Frontal cortex (tissue), 3 donors: ENCODE measurements at regions not wholly inside any gene's neighbourhood (a gene's known extent, or its start where the extent isn't known, plus 50 kb on each side); places are given as distances from the start of the nearest gene placed in this dataset.
"Not testable (repeated sequence)": the region's sequence is repeated elsewhere in the genome, so short reads cannot be mapped to it uniquely, and the experiment has no call there.

Experiments used
- DNase-seq, 2 donors: peaks; one replicate each; pipeline ENCODE4 v3.0.0; 2012; ENCODE audit warnings: low spot score in 2 of 2
- FAIRE-seq: peaks from 2 replicates; lab custom pipeline; 2012; peaks lifted over from hg19 to GRCh38; lab: Jason Lieb, UNC
- donor health status: control.
- donor health status: control.
- donor health status: control.

GRCh38 chr13:50285283-50285682 lies 270.0 kb downstream of the KCNRG start:
- DNase-seq: no peak
- FAIRE-seq: no peak

- DNase-seq (no peak), FAIRE-seq (no peak)
Observed at GRCh38 chr13:50286324-50286723, 271.1 kb downstream of the KCNRG start.

GRCh38 chr13:50290186-50290585 lies 274.9 kb downstream of the KCNRG start:
- FAIRE-seq (no peak), DNase-seq (no peak)

- FAIRE-seq: no peak
- no peak for DNase-seq
Observed at GRCh38 chr13:50291611-50292010, 276.4 kb downstream of the KCNRG start.

GRCh38 chr13:50292081-50292480 lies 276.8 kb downstream of the KCNRG start:
- no peak for FAIRE-seq
- no peak for DNase-seq

DNA sequence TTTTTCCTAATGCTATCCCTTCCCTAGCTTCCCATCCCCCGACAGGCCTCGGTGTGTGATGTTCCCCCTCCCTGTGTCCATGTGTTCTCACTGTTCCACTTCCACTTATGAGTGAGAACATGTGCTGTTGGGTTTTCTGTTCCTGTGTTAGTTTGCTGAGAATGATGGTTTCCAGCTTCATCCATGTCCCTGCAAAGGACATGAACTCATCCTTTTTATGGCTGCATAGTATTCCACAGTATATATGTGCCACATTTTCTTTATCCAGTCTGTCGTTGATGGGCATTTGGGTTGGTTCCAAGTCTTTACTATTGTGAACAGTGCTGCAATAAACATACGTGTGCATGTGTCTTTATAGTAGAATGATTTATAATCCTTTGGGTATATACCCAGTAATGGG lies 279.2 kb downstream of the KCNRG start:
- FAIRE-seq, DNase-seq: not testable (repeated sequence)

DNA sequence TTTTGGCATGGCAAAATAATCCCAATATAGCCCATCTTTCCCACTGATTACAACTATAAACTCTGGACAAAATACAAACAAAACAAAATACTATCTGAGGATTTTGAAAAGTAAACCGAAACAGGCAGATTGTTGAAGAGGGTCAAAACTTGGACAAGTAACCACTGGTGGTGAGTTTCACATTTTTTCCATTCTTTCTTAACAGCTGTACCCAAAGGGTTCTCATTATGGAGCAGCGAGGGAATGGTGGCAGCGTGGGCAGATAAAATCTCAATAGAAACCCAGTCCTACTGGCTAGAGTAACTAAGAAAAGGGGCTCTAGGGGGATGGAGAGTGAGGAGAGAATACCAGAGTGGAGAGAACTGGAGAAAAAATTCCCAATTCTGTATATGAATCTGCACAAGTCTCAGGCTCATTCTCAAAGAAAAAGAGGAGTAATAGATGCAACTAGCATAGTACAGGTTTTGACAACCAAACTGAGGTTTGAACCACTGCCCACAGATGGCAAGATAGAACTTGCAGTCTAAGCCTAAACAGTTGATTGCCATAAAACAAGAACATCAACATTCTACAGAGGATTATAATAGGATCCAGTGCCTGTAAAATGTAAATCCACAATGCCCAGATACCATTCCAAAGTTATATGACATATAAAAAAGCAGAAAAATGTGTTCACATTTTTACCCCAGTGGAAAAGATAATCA lies 284.5 kb downstream of the KCNRG start:
- FAIRE-seq (no peak), DNase-seq (no peak)

- DNase-seq: no peak
- no peak for FAIRE-seq
Observed at GRCh38 chr13:50303963-50304721, 288.9 kb downstream of the KCNRG start.

GRCh38 chr13:50306156-50306555 lies 290.9 kb downstream of the KCNRG start:
- no peak for FAIRE-seq

GRCh38 chr13:50309318-50309717 lies 294.1 kb downstream of the KCNRG start:
- FAIRE-seq: no peak
- DNase-seq: no peak

More at GRCh38 chr13:50306156-50306555, 290.9 kb downstream of the KCNRG start:
- DNase-seq: no peak

DNA sequence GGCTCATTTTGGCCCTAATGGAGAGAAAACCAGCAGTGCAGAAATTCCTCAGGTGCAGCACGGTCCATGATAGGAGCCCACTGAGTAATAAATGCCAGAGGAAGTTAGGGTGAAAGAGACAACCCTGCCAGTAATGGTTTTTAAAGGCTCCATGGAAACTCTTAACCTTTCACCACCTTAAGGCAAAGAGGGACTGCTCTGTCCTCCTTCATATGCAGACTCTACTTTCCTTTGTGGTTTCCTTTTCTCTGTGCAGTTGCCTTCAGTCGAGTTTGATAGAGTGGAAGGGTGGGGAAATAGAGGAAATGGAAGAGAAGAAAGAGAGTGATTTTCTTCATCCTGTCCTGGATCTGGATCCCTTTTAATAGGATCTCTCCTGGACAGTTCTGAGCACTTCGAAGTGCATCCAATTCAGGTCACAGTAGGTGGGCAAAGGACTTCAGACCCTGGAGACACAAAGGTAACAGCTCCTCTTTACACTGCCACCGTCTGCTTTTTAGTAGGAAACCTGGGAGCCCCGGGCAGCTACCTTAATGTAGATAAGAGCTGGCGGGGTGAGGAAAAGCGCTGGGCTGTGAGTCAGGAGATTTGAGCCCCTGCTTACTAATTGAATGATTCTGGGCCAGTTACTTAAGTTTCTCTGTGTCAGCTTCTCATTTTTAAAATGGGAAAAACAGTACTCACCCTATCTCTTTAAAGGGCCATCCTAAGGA lies 294.8 kb downstream of the KCNRG start:
- no peak for DNase-seq

DNA sequence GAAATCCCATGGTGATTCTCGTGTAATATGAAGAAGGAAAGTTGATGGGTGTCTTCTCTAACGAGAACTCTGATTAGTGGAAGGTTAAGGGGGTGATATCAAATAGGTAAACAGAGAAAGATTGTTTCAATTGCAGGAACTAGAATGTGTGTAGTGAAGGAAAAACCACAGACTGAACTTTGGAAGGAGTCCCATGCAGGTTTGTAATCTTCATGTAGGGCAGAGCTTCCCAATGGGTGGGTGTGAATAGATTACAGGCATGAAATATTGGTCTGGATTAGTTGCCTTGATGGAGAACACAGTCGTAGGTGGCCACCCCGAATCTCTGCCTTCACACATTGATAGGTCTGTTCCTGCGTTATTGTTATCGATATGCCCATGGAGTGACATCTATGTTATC lies 295.5 kb downstream of the KCNRG start:
- FAIRE-seq: no peak

More for the DNA sequence above, 294.8 kb downstream of the KCNRG start:
- FAIRE-seq: no peak

DNA sequence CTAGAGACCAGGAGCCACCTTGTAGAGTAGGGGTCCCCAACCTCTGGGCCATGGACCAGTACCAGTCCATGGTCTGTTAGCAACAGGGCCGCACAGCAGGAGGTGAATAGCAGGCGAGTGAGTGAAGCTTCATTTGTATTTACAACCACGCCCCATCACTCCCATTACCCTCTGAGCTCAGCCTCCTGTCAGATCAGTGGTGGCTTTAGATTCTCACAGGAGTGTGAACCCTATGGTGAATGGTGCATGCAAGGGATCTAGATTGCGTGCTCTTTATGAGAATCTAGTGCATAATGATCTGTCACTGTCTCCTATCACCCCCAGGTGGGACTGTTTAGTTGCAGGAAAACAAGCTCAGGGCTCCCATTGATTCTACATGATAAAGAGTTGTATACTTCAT lies 303.6 kb downstream of the KCNRG start:
- no peak for DNase-seq
- no peak for FAIRE-seq

More for the DNA sequence above, 295.5 kb downstream of the KCNRG start:
- no peak for DNase-seq

DNA sequence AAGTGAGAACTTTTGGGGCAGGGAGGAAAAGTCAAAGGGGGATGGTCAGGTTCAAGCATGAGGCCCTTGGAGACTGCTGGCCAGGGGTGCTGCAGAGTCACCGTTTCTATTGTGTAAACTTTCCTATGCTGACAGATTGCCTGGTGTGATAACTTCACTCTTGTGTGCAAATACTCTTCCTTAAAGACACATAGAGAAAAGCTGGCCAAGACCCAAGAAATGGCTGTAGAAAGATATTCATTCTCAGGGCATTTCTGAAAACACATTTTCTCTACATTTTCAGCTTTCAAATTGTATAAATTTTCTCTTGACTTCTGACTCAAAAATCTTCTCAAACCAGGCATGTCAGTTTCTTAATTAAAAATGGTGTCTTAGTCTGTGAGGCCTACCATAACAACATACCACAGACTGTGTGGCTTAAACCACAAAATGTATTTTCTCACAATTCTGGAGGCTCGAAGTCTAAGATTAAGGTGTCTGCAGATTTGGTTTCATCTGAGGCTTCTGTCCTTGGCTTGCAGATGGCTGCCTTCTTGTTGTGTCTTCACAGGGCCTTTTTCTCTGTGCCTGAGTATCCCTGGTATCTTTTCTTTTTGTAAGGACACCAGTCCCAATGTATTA lies 304.5 kb downstream of the KCNRG start:
- DNase-seq (no peak), FAIRE-seq (no peak)

DNA sequence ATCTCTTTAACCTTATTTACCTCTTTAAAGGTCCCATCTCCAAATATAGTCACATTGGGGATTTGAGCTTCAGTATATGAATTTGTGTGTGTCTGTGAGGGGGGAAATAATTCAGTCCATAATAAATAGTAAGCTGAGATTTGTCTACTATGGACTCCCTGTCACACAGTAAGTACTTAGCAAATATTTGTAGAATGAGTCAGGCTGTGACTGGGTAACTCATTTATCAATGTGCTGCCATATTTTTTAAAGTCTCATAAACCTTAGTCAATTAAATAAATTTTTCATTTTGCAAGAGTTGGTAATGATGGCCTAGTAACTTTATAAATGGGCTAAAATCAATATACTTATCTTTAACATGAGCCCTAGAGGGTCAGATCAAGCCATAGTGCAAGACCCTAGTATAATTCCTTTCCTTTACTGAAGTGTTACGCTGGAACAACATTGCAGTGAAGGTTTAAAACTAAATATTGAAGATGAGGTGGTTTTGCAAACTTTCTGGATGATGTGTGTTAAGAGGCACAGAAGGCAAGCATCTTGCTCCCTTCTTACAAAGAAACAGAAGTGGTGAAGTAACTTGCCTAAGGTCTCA lies 305.1 kb downstream of the KCNRG start:
- FAIRE-seq: no peak
- DNase-seq: no peak

DNA sequence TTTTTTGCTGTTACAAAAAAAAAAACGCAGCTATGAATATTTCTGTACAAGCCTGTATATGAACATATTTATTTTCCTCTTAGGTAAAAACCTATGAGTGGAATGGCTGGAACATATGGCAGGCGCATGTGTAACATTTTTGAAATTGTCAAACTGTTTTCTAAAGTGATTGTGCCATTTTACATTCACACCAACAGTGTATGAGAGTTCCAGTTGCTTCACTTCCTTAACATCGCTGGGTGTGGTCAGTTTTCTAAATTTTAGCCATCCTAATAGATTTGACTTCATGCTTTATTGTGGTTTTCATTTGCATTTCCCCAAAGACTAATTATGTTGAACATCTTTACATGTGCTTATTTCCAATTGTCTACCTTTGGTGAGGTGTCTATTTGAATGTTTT lies 306.8 kb downstream of the KCNRG start:
- no peak for DNase-seq
- no peak for FAIRE-seq

DNA sequence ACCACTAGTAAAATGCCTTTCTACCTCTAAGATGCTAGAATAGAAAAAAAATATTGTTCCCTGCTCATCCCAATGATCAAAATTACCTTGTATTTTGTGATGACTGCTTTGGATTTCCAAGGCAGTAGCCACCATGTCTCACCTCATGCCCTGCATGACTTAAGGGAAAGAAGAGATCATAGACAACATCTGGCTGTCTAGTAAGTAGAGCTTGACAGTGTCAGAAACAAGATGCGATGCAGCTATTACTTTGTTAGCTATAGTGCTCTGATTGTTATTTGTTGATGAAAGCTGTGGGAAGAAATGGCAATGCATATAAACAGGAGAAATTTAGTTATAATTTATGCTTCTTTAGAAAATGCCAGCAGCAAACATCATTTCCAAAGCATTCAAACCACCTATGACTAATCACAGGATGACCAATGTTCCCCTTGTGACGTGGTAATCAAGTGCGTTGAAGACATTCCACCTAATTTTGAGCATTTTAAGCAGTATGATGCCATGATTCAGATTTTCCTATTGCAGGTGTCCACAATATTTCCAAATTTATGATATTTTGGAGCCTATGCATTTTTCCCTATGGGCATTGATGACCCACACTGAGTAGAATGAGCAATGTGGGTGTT lies 308.3 kb downstream of the KCNRG start:
- FAIRE-seq (no peak), DNase-seq (no peak)

GRCh38 chr13:50326271-50326670 lies 311.0 kb downstream of the KCNRG start:
- no peak for FAIRE-seq
- no peak for DNase-seq

DNA sequence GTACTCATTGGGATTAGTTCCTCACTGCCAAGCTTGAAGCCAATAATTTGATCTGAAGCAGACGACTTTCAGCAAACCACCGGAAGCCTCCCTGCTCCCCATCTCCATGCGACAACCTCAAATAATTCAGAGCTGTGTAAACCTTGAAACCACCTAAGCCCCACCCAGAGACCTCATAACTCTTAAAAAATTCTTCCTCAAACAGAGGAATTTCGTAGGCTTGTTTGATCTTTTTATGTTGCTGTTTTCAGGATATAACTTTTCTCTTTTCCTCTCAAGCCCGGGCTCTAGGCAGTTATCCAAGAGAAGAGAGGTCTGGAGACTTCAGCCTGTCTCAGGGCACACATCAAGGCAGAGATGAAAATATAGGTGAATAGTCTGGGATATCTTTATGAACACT lies 311.6 kb downstream of the KCNRG start:
- FAIRE-seq: no peak
- DNase-seq: no peak
